Dedifferentiated amniotic fluid mesenchymal stem cell (primary cell): ENCODE measurements at regions not wholly inside any gene's neighbourhood (a gene's known extent, or its start where the extent isn't known, plus 50 kb on each side); places are given as distances from the start of the nearest gene placed in this dataset.
"Not testable (repeated sequence)": the region's sequence is repeated elsewhere in the genome, so short reads cannot be mapped to it uniquely, and the experiment has no call there.

Experiments used
- DNase-seq: peaks from one replicate; pipeline ENCODE4 v3.0.0-alpha.2; 2016; ENCODE audit errors: extremely low spot score

- no peak for DNase-seq
These were observed 375.5 kb upstream of the IGFBP3 start for GRCh38 chr7:46296526-46296925.

GRCh38 chr7:46294381-46294780 is 373.3 kb upstream of the IGFBP3 start:
- DNase-seq: no peak

DNA sequence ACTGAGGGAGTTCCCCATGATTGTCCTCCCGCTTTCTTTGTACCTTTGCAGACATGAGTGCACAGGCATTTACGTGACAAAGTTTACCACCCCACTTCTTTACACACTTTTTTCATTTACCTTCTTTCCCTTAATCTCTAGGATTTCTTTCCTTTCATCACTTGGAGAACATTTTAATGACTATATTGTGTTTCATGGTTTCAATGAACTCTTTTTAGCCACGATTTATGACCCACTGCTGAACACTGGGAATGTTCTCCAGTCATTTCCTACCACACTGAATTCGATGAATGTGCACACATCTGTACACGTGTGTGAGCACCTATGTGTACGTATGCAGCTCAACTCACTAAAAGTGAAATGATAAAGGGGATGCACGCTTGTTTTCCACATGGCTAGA is 371.7 kb upstream of the IGFBP3 start:
- no peak for DNase-seq

DNA sequence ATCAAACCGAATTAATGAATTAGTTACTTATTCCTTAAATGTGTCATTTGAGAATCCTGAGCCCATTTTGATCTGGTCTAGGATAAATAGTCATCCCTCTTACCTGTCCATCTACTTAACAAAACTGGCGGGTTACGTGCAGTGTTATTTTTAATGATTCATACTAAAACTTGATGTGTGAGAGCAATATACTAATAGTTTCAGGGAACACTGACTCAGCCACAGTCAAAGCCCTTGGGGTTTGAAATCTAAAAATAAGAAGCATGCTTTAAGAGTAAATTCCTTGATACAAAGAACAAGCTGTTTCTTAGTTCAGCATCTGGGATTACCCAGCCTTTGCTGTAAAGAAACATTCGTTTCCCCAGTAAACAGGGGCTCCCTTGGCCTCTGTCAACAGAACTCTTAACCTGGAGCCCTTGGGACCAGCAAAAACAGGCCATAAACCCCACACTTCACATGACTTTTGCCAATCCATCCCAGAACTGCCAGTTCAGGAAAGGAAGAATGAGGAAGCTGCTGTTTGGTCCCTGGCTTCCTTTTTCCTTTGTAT is 370.6 kb upstream of the IGFBP3 start:
- peak; percentile 77 for DNase-seq

- no peak for DNase-seq
These were observed 370.0 kb upstream of the IGFBP3 start for GRCh38 chr7:46291050-46291438.

DNA sequence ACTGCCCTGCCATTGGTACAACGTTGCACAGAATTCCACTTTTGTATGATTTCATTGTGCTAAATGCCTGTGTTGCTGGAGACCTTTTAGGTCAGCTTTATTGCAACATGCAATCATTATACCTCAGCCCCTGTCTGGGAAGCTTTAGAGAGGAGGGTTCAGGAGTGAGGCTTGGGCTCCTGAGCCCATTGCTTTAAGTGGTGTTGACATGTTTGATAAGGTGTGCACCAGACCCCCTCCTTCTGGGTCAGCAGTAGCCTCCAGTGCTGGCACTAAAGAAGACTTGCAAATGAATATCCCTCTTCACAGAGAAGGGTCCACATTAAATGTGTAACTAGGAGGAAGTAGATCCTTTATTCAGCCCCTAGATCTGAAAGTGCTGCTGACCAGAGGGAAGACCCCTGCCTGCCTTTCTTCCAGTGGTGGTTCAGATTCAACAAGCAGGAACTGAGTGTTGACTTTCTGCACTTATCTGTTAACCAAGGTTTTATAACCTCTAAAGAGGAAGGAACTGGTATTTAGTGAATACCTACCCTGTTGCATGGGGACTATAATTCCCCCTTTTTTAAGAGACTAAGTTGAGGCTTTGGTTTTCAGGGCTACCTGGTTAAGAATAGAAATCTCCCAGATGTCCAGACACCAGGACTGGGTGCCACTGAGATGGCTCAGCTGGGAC is 369.4 kb upstream of the IGFBP3 start:
- no peak for DNase-seq

DNA sequence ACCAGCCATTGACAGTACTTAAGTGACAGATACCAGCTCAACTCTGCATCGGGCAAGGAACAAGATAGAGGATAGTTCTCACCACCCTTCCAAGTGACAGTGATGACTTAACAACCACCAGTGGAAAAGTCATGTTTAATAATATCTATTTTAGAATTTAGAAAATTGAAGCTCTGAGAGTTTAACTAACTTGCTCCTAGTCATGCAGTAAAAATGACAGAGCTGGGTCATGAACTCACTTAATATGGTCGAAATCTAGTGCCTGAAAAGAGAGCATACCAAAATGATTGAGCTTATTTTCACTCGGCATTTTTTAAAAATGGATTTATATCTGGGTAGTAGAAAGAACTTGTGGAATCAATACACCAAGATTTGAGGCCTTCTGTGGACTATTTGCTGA is 367.8 kb upstream of the IGFBP3 start:
- DNase-seq: no peak

- DNase-seq: no peak
These were observed 366.9 kb upstream of the IGFBP3 start for GRCh38 chr7:46288010-46288409.

DNA sequence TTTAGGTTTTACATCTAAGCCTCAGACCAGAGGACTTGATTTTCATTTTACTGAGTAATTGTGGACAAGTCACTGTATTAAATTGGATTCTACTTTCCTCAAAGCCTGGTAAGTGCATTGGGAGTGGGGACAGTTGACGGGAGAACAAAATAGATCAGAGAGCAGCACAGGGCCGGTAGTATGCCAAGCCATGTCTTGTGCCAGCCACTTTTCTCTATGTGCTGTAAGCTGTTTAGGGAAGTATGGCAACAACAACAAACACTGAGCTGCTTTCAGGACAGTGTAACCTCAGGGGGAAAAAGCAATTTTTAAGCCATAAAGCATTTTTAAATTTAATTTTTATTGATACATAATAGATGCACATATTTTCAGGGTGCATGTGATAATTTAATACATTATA is 365.9 kb upstream of the IGFBP3 start:
- no peak for DNase-seq

GRCh38 chr7:46286356-46286755 is 365.3 kb upstream of the IGFBP3 start:
- no peak for DNase-seq

DNA sequence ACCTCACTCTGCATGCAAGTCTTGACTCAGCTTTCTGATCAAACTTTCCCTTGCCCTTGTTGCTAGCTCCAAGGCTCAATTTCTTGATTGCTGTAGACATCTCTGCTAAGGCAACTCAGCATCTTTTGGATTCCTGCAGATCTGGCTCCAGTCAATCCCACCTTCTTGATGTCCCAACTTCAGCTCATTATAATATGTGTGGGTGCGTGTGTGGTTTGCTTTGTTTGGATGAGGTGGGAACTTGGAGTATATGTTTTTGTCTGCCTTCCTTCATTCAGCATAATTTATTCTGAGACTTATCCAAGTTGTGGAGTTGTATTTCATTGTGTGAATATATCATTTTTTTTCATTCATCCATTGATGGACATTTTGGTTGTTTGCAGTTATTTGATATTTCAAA is 364.8 kb upstream of the IGFBP3 start:
- no peak for DNase-seq

- DNase-seq: no peak
These were observed 362.8 kb upstream of the IGFBP3 start for GRCh38 chr7:46283852-46284251.

DNA sequence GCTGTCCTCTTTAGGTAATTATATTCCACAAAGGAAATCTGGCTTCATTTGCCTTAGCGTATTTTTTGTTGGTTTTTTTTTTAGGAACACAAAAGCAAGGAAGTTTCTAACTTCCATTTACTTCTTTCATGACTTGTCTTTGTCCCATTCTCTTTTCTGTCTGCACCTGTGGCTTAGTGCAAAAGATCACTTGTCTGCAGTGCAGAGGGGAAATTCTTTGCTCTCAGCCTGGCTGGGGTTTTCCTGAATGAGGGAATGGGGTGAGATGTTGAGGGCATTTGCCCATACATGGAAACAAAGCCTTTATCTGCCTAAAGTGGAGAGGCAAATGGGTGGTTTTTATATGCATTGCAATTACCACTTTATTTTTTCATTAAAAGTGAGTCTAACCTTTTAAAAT is 361.1 kb upstream of the IGFBP3 start:
- no peak for DNase-seq

GRCh38 chr7:46281071-46281470 is 360.0 kb upstream of the IGFBP3 start:
- no peak for DNase-seq

GRCh38 chr7:46279290-46279689 is 358.2 kb upstream of the IGFBP3 start:
- no peak for DNase-seq

DNA sequence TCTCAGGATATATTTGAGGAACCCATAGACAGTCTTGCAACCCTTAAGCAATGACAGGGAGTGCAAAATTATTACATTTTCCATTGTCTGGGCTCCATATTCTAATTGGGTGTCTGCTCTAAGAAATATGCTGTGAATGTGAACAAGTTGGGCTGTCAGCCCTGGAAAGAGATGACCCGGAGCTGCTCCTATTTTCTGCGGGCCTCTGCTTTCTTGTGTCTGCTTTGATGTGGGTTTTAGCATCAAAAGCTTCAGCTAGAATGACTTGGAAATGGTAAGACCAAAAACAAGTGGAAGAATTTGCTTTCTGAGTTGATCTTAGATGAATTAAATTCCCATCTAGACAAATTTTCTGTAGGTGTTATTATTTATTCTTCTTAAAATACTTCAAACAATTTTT is 343.6 kb upstream of the IGFBP3 start:
- DNase-seq: no peak

DNA sequence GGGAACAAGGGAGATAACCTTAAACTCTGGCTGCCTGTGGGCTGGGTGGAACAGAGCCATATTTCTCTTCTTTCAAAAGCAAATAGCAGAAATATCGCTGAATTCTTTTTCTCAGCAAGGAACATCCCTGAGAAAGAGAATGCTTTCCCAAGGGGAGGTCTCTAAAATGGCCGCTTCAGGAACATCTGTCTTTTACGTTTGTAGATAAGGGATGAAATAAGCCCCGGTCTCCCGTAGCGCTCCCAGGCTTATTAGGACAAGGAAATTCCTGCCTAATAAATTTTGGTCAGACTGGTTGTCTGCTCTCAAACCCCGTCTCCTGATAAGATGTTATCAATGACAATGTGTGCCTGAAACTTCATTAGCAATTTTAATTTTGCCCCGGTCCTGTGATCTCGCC is 340.6 kb upstream of the IGFBP3 start:
- not testable (repeated sequence) for DNase-seq

DNA sequence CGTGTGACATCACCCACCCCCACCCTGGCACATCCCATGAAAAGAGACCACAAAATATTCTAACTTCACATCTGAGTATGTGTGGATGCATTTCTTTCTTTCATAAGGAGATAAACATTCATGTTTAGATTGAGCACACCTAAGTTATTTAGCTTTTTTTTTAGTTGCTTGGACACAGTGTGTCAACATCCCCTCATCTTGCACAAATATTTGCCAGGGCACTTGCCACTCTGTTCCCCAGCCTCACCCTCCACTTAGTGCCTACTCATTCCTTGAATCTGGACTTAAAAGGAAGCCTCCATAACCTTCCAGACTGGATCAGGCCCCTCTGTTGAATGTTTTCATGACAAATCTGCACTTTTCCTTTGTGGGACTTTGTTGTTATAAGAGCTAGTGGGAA is 338.9 kb upstream of the IGFBP3 start:
- no peak for DNase-seq

GRCh38 chr7:46257761-46258448 is 336.8 kb upstream of the IGFBP3 start:
- DNase-seq: peak; percentile 84

GRCh38 chr7:46256870-46257661 is 336.0 kb upstream of the IGFBP3 start:
- DNase-seq: no peak

DNA sequence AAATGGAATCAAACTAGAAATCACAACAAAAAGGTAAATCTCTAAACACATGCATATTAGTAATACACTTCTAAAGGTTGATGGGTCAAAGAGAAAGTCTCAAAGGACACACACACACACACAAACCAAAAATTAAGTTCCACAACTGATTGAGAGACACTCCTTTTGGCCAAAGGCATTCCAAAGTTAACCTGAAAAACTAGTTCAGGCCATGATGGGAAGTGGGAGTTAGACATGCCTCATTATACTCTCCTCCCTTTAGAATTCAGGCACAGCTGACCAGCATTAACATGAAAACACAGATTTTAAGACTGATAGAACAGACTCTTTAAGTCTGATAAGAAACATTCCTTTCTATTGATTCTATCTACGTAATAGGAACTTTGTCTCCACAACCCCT is 332.4 kb upstream of the IGFBP3 start:
- DNase-seq: no peak

DNA sequence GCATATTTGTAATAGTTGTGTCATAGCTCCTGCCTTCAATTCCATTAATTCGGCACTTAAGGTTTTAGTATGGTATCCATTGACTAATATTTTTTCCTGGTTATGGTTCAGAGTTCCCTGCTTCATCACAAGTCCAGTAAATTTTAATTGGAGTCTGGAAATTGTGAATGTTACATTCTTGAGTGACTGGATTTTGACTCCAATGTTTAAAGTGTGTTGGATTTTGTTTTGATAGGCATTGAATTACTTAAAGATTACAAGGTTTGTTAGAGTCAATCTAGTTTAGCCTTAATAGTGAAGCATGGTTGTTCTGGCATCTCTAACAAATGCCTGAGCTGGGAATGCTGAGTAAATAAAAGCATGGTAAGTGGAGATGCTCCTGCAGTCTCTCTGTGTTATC is 326.6 kb upstream of the IGFBP3 start:
- DNase-seq: no peak
